Endothelial cell of umbilical vein (primary cell): ENCODE measurements at regions not wholly inside any gene's neighbourhood (a gene's known extent, or its start where the extent isn't known, plus 50 kb on each side); places are given as distances from the start of the nearest gene placed in this dataset.

Source experiments
- EZH2 ChIP-seq: IDR thresholded peaks from 2 replicates; pipeline ENCODE4 v1.6.1; 2012; ENCODE audit warnings: borderline replicate concordance, low read depth, mild to moderate bottlenecking, moderate library complexity, low read length, inconsistent platforms; ENCODE audit not compliant: severe bottlenecking
- GATA2 ChIP-seq: IDR thresholded peaks from 2 replicates; pipeline ENCODE4 v1.7.0; 2011; ENCODE audit warnings: low read depth, mild to moderate bottlenecking, moderate library complexity, mixed read lengths, low read length; ENCODE audit not compliant: insufficient read length, insufficient read depth
- MYC ChIP-seq: IDR thresholded peaks from one replicate; pipeline ENCODE4 v1.6.1; 2011; ENCODE audit warnings: mild to moderate bottlenecking, low read depth, low read length
- POLR2A ChIP-seq: IDR thresholded peaks from 2 replicates; pipeline ENCODE4 v1.6.1; 2012; ENCODE audit warnings: low read depth, mild to moderate bottlenecking, control low read depth, low read length
- POLR2AphosphoS5 ChIP-seq: IDR thresholded peaks from 2 replicates; pipeline ENCODE4 v1.6.1; 2012; ENCODE audit warnings: low read depth, mild to moderate bottlenecking, control low read depth, low read length, moderate library complexity; ENCODE audit not compliant: insufficient read depth
- TF ChIP-seq, protein P1 (sequence below), 2 donors: IDR thresholded peaks; 1 replicate in 1 of 2; 2 replicates in 1 of 2; pipeline ENCODE4 v1.5.1; 2011; ENCODE audit warnings: low read length in 2 of 2, mild to moderate bottlenecking in 2 of 2, moderate library complexity in 2 of 2, control low read depth in 1 of 2, inconsistent platforms in 1 of 2, low read depth in 1 of 2; ENCODE audit not compliant: insufficient read depth in 1 of 2; ENCODE audit errors: extremely low read depth in 1 of 2
- TF ChIP-seq, protein P2 (sequence below): IDR thresholded peaks from 2 replicates; pipeline ENCODE4 v1.6.1; 2011; ENCODE audit not compliant: insufficient read depth, insufficient read length

DNA sequence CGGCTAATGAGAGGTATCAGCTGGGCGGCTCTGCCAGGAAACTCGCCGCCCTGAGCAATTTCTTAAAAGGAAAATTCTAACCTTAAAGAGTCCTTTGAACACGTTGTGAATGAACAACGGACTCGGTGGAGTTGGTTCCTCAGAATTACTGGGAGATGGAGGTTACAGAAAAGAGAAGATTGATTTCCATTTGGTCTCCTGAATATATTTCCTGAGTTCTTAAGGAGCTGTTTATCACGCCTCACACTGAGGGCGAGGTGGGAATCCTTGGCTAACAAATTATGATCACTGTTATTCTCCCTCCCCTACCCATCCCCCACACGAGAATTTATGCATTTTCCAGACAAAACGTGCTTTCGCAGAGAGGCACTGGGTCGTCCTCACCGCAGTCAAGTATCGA lies 194.5 kb upstream of the C14orf180 start:
- TF ChIP-seq, protein P1, sequence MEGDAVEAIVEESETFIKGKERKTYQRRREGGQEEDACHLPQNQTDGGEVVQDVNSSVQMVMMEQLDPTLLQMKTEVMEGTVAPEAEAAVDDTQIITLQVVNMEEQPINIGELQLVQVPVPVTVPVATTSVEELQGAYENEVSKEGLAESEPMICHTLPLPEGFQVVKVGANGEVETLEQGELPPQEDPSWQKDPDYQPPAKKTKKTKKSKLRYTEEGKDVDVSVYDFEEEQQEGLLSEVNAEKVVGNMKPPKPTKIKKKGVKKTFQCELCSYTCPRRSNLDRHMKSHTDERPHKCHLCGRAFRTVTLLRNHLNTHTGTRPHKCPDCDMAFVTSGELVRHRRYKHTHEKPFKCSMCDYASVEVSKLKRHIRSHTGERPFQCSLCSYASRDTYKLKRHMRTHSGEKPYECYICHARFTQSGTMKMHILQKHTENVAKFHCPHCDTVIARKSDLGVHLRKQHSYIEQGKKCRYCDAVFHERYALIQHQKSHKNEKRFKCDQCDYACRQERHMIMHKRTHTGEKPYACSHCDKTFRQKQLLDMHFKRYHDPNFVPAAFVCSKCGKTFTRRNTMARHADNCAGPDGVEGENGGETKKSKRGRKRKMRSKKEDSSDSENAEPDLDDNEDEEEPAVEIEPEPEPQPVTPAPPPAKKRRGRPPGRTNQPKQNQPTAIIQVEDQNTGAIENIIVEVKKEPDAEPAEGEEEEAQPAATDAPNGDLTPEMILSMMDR (IDR thresholded peaks at IDR 0.05; ENCODE audit: extremely low read depth in 1 of 2, insufficient read depth in 1 of 2, low read depth in 1 of 2, low read length in 2 of 2) = no peak
- TF ChIP-seq POLR2A (no peak), POLR2AphosphoS5 (no peak), EZH2 (no peak), GATA2 (no peak), MYC (no peak)
- TF ChIP-seq, protein P2, sequence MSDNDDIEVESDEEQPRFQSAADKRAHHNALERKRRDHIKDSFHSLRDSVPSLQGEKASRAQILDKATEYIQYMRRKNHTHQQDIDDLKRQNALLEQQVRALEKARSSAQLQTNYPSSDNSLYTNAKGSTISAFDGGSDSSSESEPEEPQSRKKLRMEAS = no peak
